ENCODE measurements at regions not wholly inside any gene's neighbourhood (a gene's known extent, or its start where the extent isn't known, plus 50 kb on each side); places are given as distances from the start of the nearest gene placed in this dataset.

DNA sequence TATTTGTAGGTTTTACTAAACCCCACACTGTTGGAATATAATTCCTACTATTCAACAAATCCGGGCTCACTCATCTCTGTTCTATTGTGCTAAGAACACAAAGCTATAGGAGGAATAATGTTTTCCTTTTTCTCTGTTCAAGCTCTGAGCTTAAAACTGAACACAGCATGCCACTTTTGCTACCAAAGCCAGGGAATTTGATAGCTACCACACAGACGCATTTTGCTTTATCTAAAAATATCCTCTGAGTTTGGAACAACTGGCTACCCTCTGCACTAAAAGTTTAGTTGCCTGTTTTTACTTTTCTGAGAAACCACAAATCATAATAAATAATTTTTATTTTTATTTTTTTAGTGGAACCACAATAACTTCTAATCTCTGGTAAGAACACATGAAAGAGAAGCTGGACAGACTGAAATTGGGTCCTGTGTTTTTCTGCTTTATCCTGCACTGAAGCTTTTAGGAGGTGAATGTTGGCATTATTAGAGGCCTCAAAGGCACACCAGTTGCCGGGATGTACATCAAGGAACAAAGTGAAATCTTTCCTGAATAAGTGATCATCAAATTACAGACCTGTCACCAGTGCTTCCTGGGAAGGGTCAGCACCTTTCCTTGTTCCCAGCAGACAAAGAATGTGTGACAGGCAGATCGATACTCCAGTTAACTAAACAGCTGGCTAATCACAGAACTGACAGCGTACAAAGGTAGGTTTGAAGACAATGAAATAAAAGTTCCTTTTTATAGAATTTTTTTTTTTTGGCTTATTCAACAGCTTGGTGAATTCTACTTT is 523.2 kb upstream of the TENM4 start:
- Histone ChIP-seq H3K4me3 (ENCODE audit: low read depth in 1 of 3, low read length in 3 of 3) (no peak overlapping the region), H3K9ac (ENCODE audit: low read depth in 1 of 2, low read length in 2 of 2) (no peak overlapping the region), H3K27ac (ENCODE audit: low read depth in 1 of 2, low read length in 2 of 2) (no peak overlapping the region), H3K4me1 (ENCODE audit: control insufficient read depth in 4 of 4, insufficient read depth in 4 of 4, low read length in 3 of 4) (no peaks in the 10 kb centered on the region), H3K27me3 (ENCODE audit: control insufficient read depth in 4 of 4, insufficient read depth in 4 of 4, low read length in 3 of 4) (peaks cover 0 to 4% (median 0%) of the 10 kb centered on the region in 4 donors), H3K9me3 (ENCODE audit: control insufficient read depth in 4 of 4, low read length in 3 of 4) (peaks cover 2 to 10% (median 5%) of the 10 kb centered on the region in 4 donors), H3K36me3 (ENCODE audit: control insufficient read depth in 4 of 4, insufficient read depth in 3 of 4, low read depth in 1 of 4, low read length in 3 of 4) (no peaks in the 10 kb centered on the region)
- no peak for DNase-seq (ENCODE audit: low spot score)
- TF ChIP-seq MAX (IDR thresholded peaks at IDR 0.05) (no peak), FOXA1 (IDR thresholded peaks at IDR 0.05) (no peak), RXRA (IDR thresholded peaks at IDR 0.05) (no peak), SP1 (IDR thresholded peaks at IDR 0.05) (no peak), NR2F2 (IDR thresholded peaks at IDR 0.05) (no peak), EGR1 (IDR thresholded peaks at IDR 0.05; ENCODE audit: low read depth in 2 of 2) (no peak), YY1 (IDR thresholded peaks at IDR 0.05) (no peak), FOXA2 (IDR thresholded peaks at IDR 0.05) (no peak)
- TF ChIP-seq, protein P1, sequence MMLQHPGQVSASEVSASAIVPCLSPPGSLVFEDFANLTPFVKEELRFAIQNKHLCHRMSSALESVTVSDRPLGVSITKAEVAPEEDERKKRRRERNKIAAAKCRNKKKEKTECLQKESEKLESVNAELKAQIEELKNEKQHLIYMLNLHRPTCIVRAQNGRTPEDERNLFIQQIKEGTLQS (IDR thresholded peaks at IDR 0.05), result no peak
- WGBS, result 40% methylated on average over 5 of the region's 5 CpGs

DNA sequence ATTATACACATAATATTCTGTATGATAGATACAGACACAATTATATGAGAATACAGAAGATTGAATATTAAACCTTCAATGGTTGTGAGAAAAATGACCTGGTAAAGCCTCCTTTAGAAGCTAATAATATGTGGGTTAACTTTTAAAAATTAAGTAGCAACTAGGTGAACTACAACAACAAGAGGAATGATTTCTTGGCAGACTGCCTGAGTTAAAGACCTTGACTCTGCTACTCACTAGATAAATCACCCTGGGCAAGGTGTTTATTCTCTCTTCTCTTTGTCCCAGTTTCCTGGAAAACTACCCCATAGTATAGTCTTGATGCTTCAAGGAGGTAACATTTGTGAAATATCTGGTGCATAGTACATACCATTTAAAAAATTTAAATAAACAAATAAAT is 519.6 kb upstream of the TENM4 start:
- peaks cover 5 to 21% (median 9%) of the 10 kb centered on the region in 4 donors for H3K9me3 ChIP-seq (ENCODE audit: control insufficient read depth in 4 of 4, low read length in 3 of 4)
- no peak overlapping the region for H3K4me3 ChIP-seq (ENCODE audit: low read depth in 1 of 3, low read length in 3 of 3)

More for the DNA sequence above, 519.6 kb upstream of the TENM4 start:
- no peaks in the 10 kb centered on the region for H3K27me3 ChIP-seq (ENCODE audit: control insufficient read depth in 4 of 4, insufficient read depth in 4 of 4, low read length in 3 of 4)
- no peak overlapping the region for H3K27ac ChIP-seq (ENCODE audit: low read depth in 1 of 2, low read length in 2 of 2)
- no peaks in the 10 kb centered on the region for H3K36me3 ChIP-seq (ENCODE audit: control insufficient read depth in 4 of 4, insufficient read depth in 3 of 4, low read depth in 1 of 4, low read length in 3 of 4)
- DNase-seq (ENCODE audit: low spot score), result no peak
- H3K4me1 ChIP-seq (ENCODE audit: control insufficient read depth in 4 of 4, insufficient read depth in 4 of 4, low read length in 3 of 4), result no peaks in the 10 kb centered on the region
- TF ChIP-seq HNF4G (IDR thresholded peaks at IDR 0.05) (no peak), MAX (IDR thresholded peaks at IDR 0.05) (no peak), FOXA2 (IDR thresholded peaks at IDR 0.05) (no peak), GABPA (IDR thresholded peaks at IDR 0.05 in 1 of 2, conservative IDR thresholded peaks at IDR 0.05 in 1 of 2) (no peak), SP1 (IDR thresholded peaks at IDR 0.05) (no peak), YY1 (IDR thresholded peaks at IDR 0.05) (no peak), RXRA (IDR thresholded peaks at IDR 0.05) (no peak), TAF1 (conservative IDR thresholded peaks at IDR 0.05) (no peak), RAD21 (IDR thresholded peaks at IDR 0.05) (no peak)
- TF ChIP-seq, protein P1 (IDR thresholded peaks at IDR 0.05), result no peak
- TF ChIP-seq, protein P2, sequence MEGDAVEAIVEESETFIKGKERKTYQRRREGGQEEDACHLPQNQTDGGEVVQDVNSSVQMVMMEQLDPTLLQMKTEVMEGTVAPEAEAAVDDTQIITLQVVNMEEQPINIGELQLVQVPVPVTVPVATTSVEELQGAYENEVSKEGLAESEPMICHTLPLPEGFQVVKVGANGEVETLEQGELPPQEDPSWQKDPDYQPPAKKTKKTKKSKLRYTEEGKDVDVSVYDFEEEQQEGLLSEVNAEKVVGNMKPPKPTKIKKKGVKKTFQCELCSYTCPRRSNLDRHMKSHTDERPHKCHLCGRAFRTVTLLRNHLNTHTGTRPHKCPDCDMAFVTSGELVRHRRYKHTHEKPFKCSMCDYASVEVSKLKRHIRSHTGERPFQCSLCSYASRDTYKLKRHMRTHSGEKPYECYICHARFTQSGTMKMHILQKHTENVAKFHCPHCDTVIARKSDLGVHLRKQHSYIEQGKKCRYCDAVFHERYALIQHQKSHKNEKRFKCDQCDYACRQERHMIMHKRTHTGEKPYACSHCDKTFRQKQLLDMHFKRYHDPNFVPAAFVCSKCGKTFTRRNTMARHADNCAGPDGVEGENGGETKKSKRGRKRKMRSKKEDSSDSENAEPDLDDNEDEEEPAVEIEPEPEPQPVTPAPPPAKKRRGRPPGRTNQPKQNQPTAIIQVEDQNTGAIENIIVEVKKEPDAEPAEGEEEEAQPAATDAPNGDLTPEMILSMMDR (IDR thresholded peaks at IDR 0.05; ENCODE audit: low read depth, low read length, missing input control), result no peak
- H3K9ac ChIP-seq (ENCODE audit: low read depth in 1 of 2, low read length in 2 of 2), result no peak overlapping the region

Measured in liver (tissue), 8 donors.